Peyer's patch (tissue), 4 donors: ENCODE measurements at regions not wholly inside any gene's neighbourhood (a gene's known extent, or its start where the extent isn't known, plus 50 kb on each side); places are given as distances from the start of the nearest gene placed in this dataset.

Experiments used
- DNase-seq, 3 donors: peaks; one replicate each; pipeline ENCODE4 v3.0.0-alpha.2; 2017 to 2019
- H3K27ac ChIP-seq, 4 donors: fragments of 200-600 bp; sonication (generic); one replicate each; pipeline ENCODE4 v1.5.1; 2016 to 2019
- H3K27me3 ChIP-seq, 2 donors: fragments of 200-600 bp; sonication (generic); one replicate each; pipeline ENCODE4 v1.5.1; 2019
- H3K36me3 ChIP-seq, 3 donors: fragments of 200-600 bp; sonication (generic); one replicate each; pipeline ENCODE4 v1.5.1; 2016 to 2019
- H3K4me1 ChIP-seq, 4 donors: fragments of 200-600 bp; sonication (generic); one replicate each; pipeline ENCODE4 v1.5.1; 2016 to 2019
- H3K4me3 ChIP-seq, 4 donors: fragments of 200-600 bp; sonication (generic); 1 replicate in 3 of 4; 2 replicates in 1 of 4; pipeline ENCODE4 v1.5.1; 2016 to 2019; ENCODE audit warnings: mild to moderate bottlenecking in 1 of 4
- H3K9me3 ChIP-seq, 4 donors: fragments of 200-600 bp; sonication (generic); one replicate each; pipeline ENCODE4 v1.5.1; 2016 to 2019; ENCODE audit warnings: mild to moderate bottlenecking in 1 of 4
- CTCF ChIP-seq, 6 experiments: fragments of 450-650 bp in 4 of 6; fragments of 200-600 bp in 2 of 6; sonication (generic) in 1 of 6; IDR thresholded peaks; one replicate each; pipeline ENCODE4 v1.5.1; 2017 to 2019; ENCODE audit warnings: antibody characterized with exemption in 6 of 6, mild to moderate bottlenecking in 3 of 6, moderate library complexity in 1 of 6
- POLR2A ChIP-seq, 2 donors: fragments of 450-650 bp; IDR thresholded peaks; one replicate each; pipeline ENCODE4 v1.5.1; 2017; ENCODE audit warnings: antibody characterized with exemption in 2 of 2, mild to moderate bottlenecking in 2 of 2, moderate library complexity in 2 of 2

- Histone ChIP-seq H3K36me3 (no peaks in the 10 kb centered on the region), H3K27ac (no peak overlapping the region), H3K27me3 (no peaks in the 10 kb centered on the region), H3K4me3 (no peak overlapping the region), H3K9me3 (peaks cover 0 to 5% (median 0%) of the 10 kb centered on the region in 4 donors), H3K4me1 (no peaks in the 10 kb centered on the region)
- no peak for DNase-seq
- no peak for TF ChIP-seq CTCF (IDR thresholded peaks at IDR 0.05)
- no peak for TF ChIP-seq POLR2A (IDR thresholded peaks at IDR 0.05)
Measured at GRCh38 chr12:58513301-58513834, 406.9 kb downstream of the LRIG3 start.

- TF ChIP-seq POLR2A (IDR thresholded peaks at IDR 0.05) (no peak), CTCF (IDR thresholded peaks at IDR 0.05) (no peak)
- no peaks in the 10 kb centered on the region for H3K4me1 ChIP-seq
- H3K9me3 ChIP-seq: peaks cover 0 to 8% (median 0%) of the 10 kb centered on the region in 4 donors
- H3K36me3 ChIP-seq: no peaks in the 10 kb centered on the region
- no peak overlapping the region for H3K27ac ChIP-seq
- no peak overlapping the region for H3K4me3 ChIP-seq
- no peaks in the 10 kb centered on the region for H3K27me3 ChIP-seq
- DNase-seq: no peak
Measured at GRCh38 chr12:58513852-58514251, 406.5 kb downstream of the LRIG3 start.

GRCh38 chr12:58519839-58520238, 400.5 kb downstream of the LRIG3 start:
- Histone ChIP-seq H3K4me3 (no peak overlapping the region), H3K4me1 (no peaks in the 10 kb centered on the region), H3K36me3 (no peaks in the 10 kb centered on the region), H3K27ac (no peak overlapping the region), H3K27me3 (no peaks in the 10 kb centered on the region), H3K9me3 (peaks cover 0 to 8% (median 0%) of the 10 kb centered on the region in 4 donors)
- TF ChIP-seq POLR2A (IDR thresholded peaks at IDR 0.05): no peak
- TF ChIP-seq CTCF (IDR thresholded peaks at IDR 0.05): no peak
- no peak for DNase-seq

GRCh38 chr12:58521152-58521551, 399.2 kb downstream of the LRIG3 start:
- no peak for DNase-seq
- no peak overlapping the region for H3K27ac ChIP-seq
- TF ChIP-seq CTCF (IDR thresholded peaks at IDR 0.05) (no peak), POLR2A (IDR thresholded peaks at IDR 0.05) (no peak)
- no peaks in the 10 kb centered on the region for H3K27me3 ChIP-seq
- no peak overlapping the region for H3K4me3 ChIP-seq
- peaks cover 0 to 8% (median 0%) of the 10 kb centered on the region in 4 donors for H3K9me3 ChIP-seq
- H3K4me1 ChIP-seq: no peaks in the 10 kb centered on the region
- no peaks in the 10 kb centered on the region for H3K36me3 ChIP-seq

- Histone ChIP-seq H3K27ac (no peak overlapping the region), H3K9me3 (peaks cover 0 to 8% (median 0%) of the 10 kb centered on the region in 4 donors), H3K4me1 (no peaks in the 10 kb centered on the region), H3K27me3 (no peaks in the 10 kb centered on the region), H3K4me3 (no peak overlapping the region), H3K36me3 (no peaks in the 10 kb centered on the region)
- TF ChIP-seq CTCF (IDR thresholded peaks at IDR 0.05) (no peak), POLR2A (IDR thresholded peaks at IDR 0.05) (no peak)
- DNase-seq: no peak
Measured at GRCh38 chr12:58521796-58522195, 398.5 kb downstream of the LRIG3 start.

- no peak for DNase-seq
- H3K27me3 ChIP-seq: no peaks in the 10 kb centered on the region
- peaks cover 0 to 2% (median 0%) of the 10 kb centered on the region in 4 donors for H3K9me3 ChIP-seq
- H3K4me3 ChIP-seq: no peak overlapping the region
- H3K27ac ChIP-seq: no peak overlapping the region
- H3K36me3 ChIP-seq: no peaks in the 10 kb centered on the region
- no peaks in the 10 kb centered on the region for H3K4me1 ChIP-seq
- no peak for TF ChIP-seq POLR2A (IDR thresholded peaks at IDR 0.05)
- no peak for TF ChIP-seq CTCF (IDR thresholded peaks at IDR 0.05)
Measured at GRCh38 chr12:58523360-58523759, 396.9 kb downstream of the LRIG3 start.
